Endodermal cell (in vitro differentiated cells): ENCODE measurements at regions not wholly inside any gene's neighbourhood (a gene's known extent, or its start where the extent isn't known, plus 50 kb on each side); places are given as distances from the start of the nearest gene placed in this dataset.
"Not testable (repeated sequence)": the region's sequence is repeated elsewhere in the genome, so short reads cannot be mapped to it uniquely, and the experiment has no call there.

Experiments
- DNase-seq: peaks from one replicate; pipeline ENCODE4 v3.0.0-alpha.2; 2017
- H3K27ac ChIP-seq: 2 replicates; pipeline ENCODE4 v1.5.1; 2013; ENCODE audit warnings: mild to moderate bottlenecking, low read depth, low read length, moderate library complexity
- H3K27me3 ChIP-seq: 2 replicates; pipeline ENCODE4 v1.6.1; 2013; ENCODE audit warnings: mild to moderate bottlenecking, low read length, moderate library complexity; ENCODE audit not compliant: insufficient read depth, control insufficient read depth, poor library complexity, severe bottlenecking
- H3K36me3 ChIP-seq: 2 replicates; pipeline ENCODE4 v1.7.0; 2013; ENCODE audit warnings: mild to moderate bottlenecking, low read length, moderate library complexity; ENCODE audit not compliant: control insufficient read depth, insufficient read depth
- H3K4me1 ChIP-seq: one replicate; pipeline ENCODE4 v1.7.0; 2013; ENCODE audit warnings: low read length; ENCODE audit not compliant: control insufficient read depth, insufficient read depth
- H3K4me3 ChIP-seq: 2 replicates; pipeline ENCODE4 v1.5.1; 2013; ENCODE audit warnings: mild to moderate bottlenecking, low read length, moderate library complexity
- H3K9ac ChIP-seq: 2 replicates; pipeline ENCODE4 v1.6.1; 2013; ENCODE audit warnings: mild to moderate bottlenecking, low read length, moderate library complexity; ENCODE audit not compliant: poor library complexity, severe bottlenecking; ENCODE audit errors: extremely low read depth
- H3K9me3 ChIP-seq: 2 replicates; pipeline ENCODE4 v1.6.1; 2013; ENCODE audit warnings: mild to moderate bottlenecking, low read length, moderate library complexity; ENCODE audit not compliant: control insufficient read depth
- H3K27ac Mint-ChIP-seq: 2 replicates; pipeline ENCODE4 v1.8.0; 2020; ENCODE audit warnings: mixed read lengths
- H3K27me3 Mint-ChIP-seq: 2 replicates; pipeline ENCODE4 v1.8.0; 2021; ENCODE audit warnings: mild to moderate bottlenecking, mixed read lengths; ENCODE audit not compliant: insufficient read depth
- H3K36me3 Mint-ChIP-seq: 2 replicates; pipeline ENCODE4 v1.8.0; 2020; ENCODE audit warnings: low read depth, mixed read lengths
- H3K4me1 Mint-ChIP-seq: 2 replicates; pipeline ENCODE4 v1.8.0; 2020; ENCODE audit warnings: mixed read lengths
- H3K4me3 Mint-ChIP-seq: 2 replicates; pipeline ENCODE4 v1.8.0; 2020; ENCODE audit warnings: mild to moderate bottlenecking, moderate library complexity, mixed read lengths
- H3K9me3 Mint-ChIP-seq: 2 replicates; pipeline ENCODE4 v1.8.0; 2020; ENCODE audit warnings: mild to moderate bottlenecking, mixed read lengths
- WGBS, 2 experiments: methylation state at CpG; one replicate each; pipeline versions ENCODE4 v1.1.5 to v1.1.7; 2013; ENCODE audit warnings: missing lambda C conversion rate in 2 of 2, mixed read lengths in 1 of 2; ENCODE audit not compliant: insufficient coverage in 1 of 2, insufficient read length in 1 of 2; 5-methylcytosine and 5-hydroxymethylcytosine counted together
- TF ChIP-seq, protein P1 (sequence below): fragments of 200-600 bp; sonication (generic); conservative IDR thresholded peaks from 2 replicates; pipeline ENCODE4 v1.5.0; 2021; ENCODE audit warnings: antibody characterized with exemption, mild to moderate bottlenecking

DNA sequence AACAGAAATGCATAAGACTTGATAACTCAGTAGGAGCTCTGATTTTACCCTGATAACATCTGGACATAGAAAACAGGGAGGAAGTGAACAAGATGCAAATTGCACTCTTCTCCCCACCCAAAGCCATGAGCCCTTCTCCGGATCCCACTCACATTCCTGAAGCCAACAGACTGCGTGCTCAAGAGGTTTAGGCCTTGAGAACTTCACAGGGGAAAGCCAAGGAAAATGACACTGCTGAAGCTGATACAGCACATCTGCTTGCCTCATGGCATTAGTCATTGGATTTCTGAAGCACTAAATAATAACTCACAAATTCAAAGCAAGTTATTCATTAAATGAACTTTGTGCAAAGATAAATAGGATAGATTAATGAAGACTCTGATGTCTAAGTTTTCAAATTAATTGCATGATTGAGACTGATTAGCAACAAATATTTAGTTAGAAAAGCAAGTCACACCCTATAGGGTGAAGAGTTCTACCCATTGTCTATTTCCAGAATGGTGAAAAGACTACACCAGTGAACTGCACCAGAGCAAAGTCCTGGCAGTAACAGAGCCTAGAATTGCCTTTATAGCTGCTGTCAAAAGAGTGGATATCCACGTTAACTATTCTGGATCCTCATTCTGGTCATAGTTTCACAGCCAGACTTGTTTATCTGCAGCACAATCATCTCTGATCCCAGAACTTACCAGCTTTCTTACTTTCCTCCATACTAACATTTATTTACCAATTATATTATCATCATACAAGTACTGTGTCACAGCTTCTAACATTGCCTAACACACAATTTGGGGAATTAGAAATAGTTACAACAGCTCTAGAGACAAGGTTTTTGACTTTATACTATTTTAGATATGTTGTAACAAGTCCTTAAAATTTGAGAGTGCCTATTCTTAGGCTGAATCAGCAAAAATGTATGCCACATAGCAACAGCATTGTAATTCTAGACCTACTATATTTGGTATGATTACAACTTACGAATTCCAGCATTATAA is 432.1 kb upstream of the RGMB start:
- WGBS, 2 experiments = 94 to 100% methylated on average over 2 to 3 of the region's 4 CpGs
- no peak overlapping the region for H3K9ac ChIP-seq
- H3K27me3 Mint-ChIP-seq = no peaks in the 10 kb centered on the region

DNA sequence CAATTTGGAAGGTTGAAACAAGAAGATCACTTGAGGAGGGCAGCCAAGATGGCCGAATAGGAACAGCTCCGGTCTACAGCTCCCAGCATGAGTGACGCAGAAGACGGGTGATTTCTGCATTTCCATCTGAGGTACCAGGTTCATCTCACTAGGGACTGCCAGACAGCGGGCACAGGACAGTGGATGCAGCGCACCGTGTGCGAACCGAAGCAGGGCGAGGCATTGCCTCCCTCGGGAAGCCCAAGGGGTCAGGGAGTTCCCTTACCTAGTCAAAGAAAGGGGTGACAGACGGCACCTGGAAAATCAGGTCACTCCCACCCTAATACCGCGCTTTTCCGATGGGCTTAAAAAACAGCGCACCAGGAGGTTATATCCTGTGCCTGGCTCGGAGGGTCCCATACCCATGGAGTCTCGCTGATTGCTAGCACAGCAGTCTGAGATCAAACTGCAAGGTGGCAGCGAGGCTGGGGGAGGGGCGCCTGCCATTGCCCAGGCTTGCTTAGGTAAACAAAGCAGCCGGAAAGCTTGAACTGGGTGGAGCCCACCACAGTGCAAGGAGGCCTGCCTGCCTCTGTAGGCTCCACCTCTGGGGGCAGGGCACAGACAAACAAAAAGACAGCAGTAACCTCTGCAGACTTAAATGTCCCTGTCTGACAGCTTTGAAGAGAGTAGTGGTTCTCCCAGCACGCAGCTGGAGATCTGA is 430.4 kb upstream of the RGMB start:
- DNase-seq, H3K4me1 ChIP-seq, H3K4me3 ChIP-seq, H3K27ac Mint-ChIP-seq, H3K4me3 Mint-ChIP-seq, H3K27me3 Mint-ChIP-seq, H3K4me1 Mint-ChIP-seq, H3K27me3 ChIP-seq, H3K27ac ChIP-seq, H3K9ac ChIP-seq, H3K9me3 ChIP-seq: not testable (repeated sequence)
- H3K9me3 Mint-ChIP-seq = peaks cover 44% of the 10 kb centered on the region
- peaks cover 23% of the 10 kb centered on the region for H3K36me3 ChIP-seq
- H3K36me3 Mint-ChIP-seq = peaks cover 56% of the 10 kb centered on the region
- WGBS, 2 experiments = 94 to 98% methylated on average over 13 to 22 of the region's 22 CpGs

More for the DNA sequence above, 432.1 kb upstream of the RGMB start:
- Mint-ChIP-seq H3K36me3 (peaks cover 52% of the 10 kb centered on the region), H3K4me3 (no peak overlapping the region), H3K4me1 (no peaks in the 10 kb centered on the region), H3K27ac (no peak overlapping the region), H3K9me3 (peaks cover 33% of the 10 kb centered on the region)
- H3K36me3 ChIP-seq = peaks cover 26% of the 10 kb centered on the region
- no peaks in the 10 kb centered on the region for H3K9me3 ChIP-seq
- H3K27me3 ChIP-seq = no peaks in the 10 kb centered on the region
- no peak overlapping the region for H3K27ac ChIP-seq
- TF ChIP-seq, protein P1, sequence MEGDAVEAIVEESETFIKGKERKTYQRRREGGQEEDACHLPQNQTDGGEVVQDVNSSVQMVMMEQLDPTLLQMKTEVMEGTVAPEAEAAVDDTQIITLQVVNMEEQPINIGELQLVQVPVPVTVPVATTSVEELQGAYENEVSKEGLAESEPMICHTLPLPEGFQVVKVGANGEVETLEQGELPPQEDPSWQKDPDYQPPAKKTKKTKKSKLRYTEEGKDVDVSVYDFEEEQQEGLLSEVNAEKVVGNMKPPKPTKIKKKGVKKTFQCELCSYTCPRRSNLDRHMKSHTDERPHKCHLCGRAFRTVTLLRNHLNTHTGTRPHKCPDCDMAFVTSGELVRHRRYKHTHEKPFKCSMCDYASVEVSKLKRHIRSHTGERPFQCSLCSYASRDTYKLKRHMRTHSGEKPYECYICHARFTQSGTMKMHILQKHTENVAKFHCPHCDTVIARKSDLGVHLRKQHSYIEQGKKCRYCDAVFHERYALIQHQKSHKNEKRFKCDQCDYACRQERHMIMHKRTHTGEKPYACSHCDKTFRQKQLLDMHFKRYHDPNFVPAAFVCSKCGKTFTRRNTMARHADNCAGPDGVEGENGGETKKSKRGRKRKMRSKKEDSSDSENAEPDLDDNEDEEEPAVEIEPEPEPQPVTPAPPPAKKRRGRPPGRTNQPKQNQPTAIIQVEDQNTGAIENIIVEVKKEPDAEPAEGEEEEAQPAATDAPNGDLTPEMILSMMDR = no peak
- H3K4me1 ChIP-seq = no peaks in the 10 kb centered on the region
- no peak for DNase-seq
- no peak overlapping the region for H3K4me3 ChIP-seq

DNA sequence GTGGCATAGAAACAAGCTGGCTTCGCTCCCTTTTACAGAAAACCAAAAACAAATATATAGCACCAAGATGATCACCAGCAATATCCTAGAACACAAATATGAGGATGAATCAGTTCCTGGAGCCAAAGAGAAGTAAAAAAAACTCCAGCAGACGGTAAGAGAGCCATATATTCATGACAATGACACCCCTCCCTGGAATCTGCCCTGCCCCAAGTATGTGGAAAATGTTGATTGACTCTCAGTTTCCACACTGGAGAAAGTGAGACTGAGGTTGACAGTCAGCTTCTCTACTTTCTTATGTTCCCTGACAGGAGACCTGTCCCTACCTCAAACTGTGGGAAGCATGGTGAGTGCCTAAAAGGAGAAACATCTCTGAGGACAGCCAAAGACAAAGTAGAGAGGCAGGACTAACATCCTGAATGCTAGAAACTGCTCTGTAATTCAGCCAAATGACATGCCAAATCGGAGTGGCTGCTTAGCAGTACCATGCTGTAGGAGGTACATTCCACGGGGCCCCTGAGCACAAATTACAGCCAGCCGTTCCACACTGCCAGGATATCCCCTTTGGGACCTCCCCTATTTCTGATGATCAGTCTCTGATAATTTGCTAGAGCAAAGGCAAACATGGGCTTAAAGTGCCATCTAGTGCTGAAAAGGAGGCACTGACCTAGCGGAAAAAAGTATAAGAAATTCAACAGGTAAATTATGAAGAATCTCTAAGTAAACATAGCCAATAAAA is 424.0 kb upstream of the RGMB start:
- peaks cover 31% of the 10 kb centered on the region for H3K9me3 ChIP-seq
- DNase-seq = peak; percentile 46
- 88 to 94% methylated on average over 3 to 6 of the region's 6 CpGs for WGBS, 2 experiments
- Mint-ChIP-seq H3K4me1 (no peaks in the 10 kb centered on the region), H3K36me3 (peaks cover 46% of the 10 kb centered on the region), H3K27ac (no peak overlapping the region), H3K27me3 (no peaks in the 10 kb centered on the region), H3K9me3 (peaks cover 63% of the 10 kb centered on the region), H3K4me3 (no peak overlapping the region)
- H3K9ac ChIP-seq = no peak overlapping the region
- no peak overlapping the region for H3K27ac ChIP-seq
- H3K4me1 ChIP-seq = no peaks in the 10 kb centered on the region
- peak overlapping the region; percentile 65 for H3K4me3 ChIP-seq
- H3K27me3 ChIP-seq = no peaks in the 10 kb centered on the region
- H3K36me3 ChIP-seq = peaks cover 13% of the 10 kb centered on the region
- TF ChIP-seq, protein P1 = peak; percentile 74
